H1 (cell line): ENCODE measurements at regions not wholly inside any gene's neighbourhood (a gene's known extent, or its start where the extent isn't known, plus 50 kb on each side); places are given as distances from the start of the nearest gene placed in this dataset.

Source experiments
- GABPA ChIP-seq: IDR thresholded peaks from 2 replicates; pipeline ENCODE4 v1.6.1; 2011; ENCODE audit warnings: mild to moderate bottlenecking, low read length, moderate library complexity, borderline replicate concordance; ENCODE audit not compliant: insufficient read depth

- no peak for TF ChIP-seq GABPA
Observed at GRCh38 chr4:43286137-43286536, 393.6 kb downstream of the GRXCR1 start (continued).
